ENCODE measurements at regions not wholly inside any gene's neighbourhood (a gene's known extent, or its start where the extent isn't known, plus 50 kb on each side); places are given as distances from the start of the nearest gene placed in this dataset.

GRCh38 chr11:25435197-25435596, 896.7 kb upstream of the ANO3 start:
- TF ChIP-seq CTCF (IDR thresholded peaks at IDR 0.05) (no peak), POLR2A (IDR thresholded peaks at IDR 0.05) (no peak), POLR2AphosphoS5 (IDR thresholded peaks at IDR 0.05; ENCODE audit: insufficient read depth in 1 of 2, low read depth in 1 of 2) (no peak)

All from vagina (tissue), 2 donors.